ENCODE measurements at regions not wholly inside any gene's neighbourhood (a gene's known extent, or its start where the extent isn't known, plus 50 kb on each side); places are given as distances from the start of the nearest gene placed in this dataset.

- TF ChIP-seq YY1 (IDR thresholded peaks at IDR 0.05; ENCODE audit: insufficient read depth, insufficient read length) = no peak
- TF ChIP-seq ZNF274 (IDR thresholded peaks at IDR 0.05; ENCODE audit: low read depth, low read length) = no peak
- TF ChIP-seq SUZ12 (IDR thresholded peaks at IDR 0.05; ENCODE audit: extremely low read depth, insufficient read depth, insufficient read length) = no peak
These were observed 78.8 kb downstream of the C18orf54 start for GRCh38 chr18:54436501-54436900.

All from NT2/D1 (cell line).